A673 (cell line): ENCODE measurements at regions not wholly inside any gene's neighbourhood (a gene's known extent, or its start where the extent isn't known, plus 50 kb on each side); places are given as distances from the start of the nearest gene placed in this dataset.
"Not testable (repeated sequence)": the region's sequence is repeated elsewhere in the genome, so short reads cannot be mapped to it uniquely, and the experiment has no call there.

Source experiments
- BruUV-seq: library from RNA; stranded (reverse); fragments of 400-500 nt; replicated peaks from 2 replicates; lab custom pipeline; 2021; lab: Mats Ljungman, UMichigan
- CTCF ChIA-PET: fragments of 300-600 bp; sonication (Branson Sonifier 250); formaldehyde crosslinking; loops from one replicate; lab custom pipeline; 2022; ENCODE audit warnings: antibody characterized with exemption; lab: Charles Lee
- POLR2A ChIA-PET: fragments of 300-600 bp; sonication (Branson Sonifier 250); formaldehyde crosslinking; loops from one replicate; lab custom pipeline; 2022; ENCODE audit warnings: antibody characterized with exemption; ENCODE audit not compliant: low non-redundant PET; lab: Charles Lee
- DNase-seq: peaks from one replicate; pipeline ENCODE4 v3.0.0-alpha.2; 2015; ENCODE audit warnings: low spot score
- H3K27ac ChIP-seq: fragments of 200-600 bp; sonication (generic); 2 replicates; pipeline ENCODE4 v1.5.1; 2016; ENCODE audit warnings: mixed run types, low read depth, mild to moderate bottlenecking, mixed read lengths, antibody characterized with exemption, low read length; ENCODE audit not compliant: poor library complexity, severe bottlenecking
- H3K27me3 ChIP-seq: fragments of 200-600 bp; sonication (generic); replicated peaks from 2 replicates; pipeline ENCODE4 v1.6.1; 2017; ENCODE audit warnings: mixed run types, low read depth, mild to moderate bottlenecking, mixed read lengths, antibody characterized with exemption, low read length; ENCODE audit not compliant: insufficient read depth, poor library complexity
- H3K36me3 ChIP-seq: fragments of 200-600 bp; sonication (generic); 2 replicates; pipeline ENCODE4 v1.6.1; 2016; ENCODE audit warnings: mixed run types, mild to moderate bottlenecking, mixed read lengths, antibody characterized with exemption, low read length; ENCODE audit not compliant: insufficient read depth, poor library complexity, severe bottlenecking
- H3K4me1 ChIP-seq: fragments of 200-600 bp; sonication (generic); 2 replicates; pipeline ENCODE4 v1.6.1; 2017; ENCODE audit warnings: mixed run types, mild to moderate bottlenecking, mixed read lengths, antibody characterized with exemption, low read length; ENCODE audit not compliant: insufficient read depth, poor library complexity, severe bottlenecking
- H3K4me3 ChIP-seq: fragments of 200-600 bp; sonication (generic); 2 replicates; pipeline ENCODE4 v1.5.1; 2016; ENCODE audit warnings: low read depth, mixed run types, mild to moderate bottlenecking, mixed read lengths, low read length; ENCODE audit not compliant: poor library complexity, severe bottlenecking
- H3K9me3 ChIP-seq: fragments of 200-600 bp; sonication (generic); 2 replicates; pipeline ENCODE4 v1.6.1; 2016; ENCODE audit warnings: mixed run types, low read depth, mild to moderate bottlenecking, mixed read lengths, antibody characterized with exemption, low read length; ENCODE audit not compliant: poor library complexity, severe bottlenecking
- CTCF ChIP-seq: fragments of 300-800, 200-600 bp; sonication (generic); conservative IDR thresholded peaks from 2 replicates; pipeline ENCODE4 v1.5.1; 2017; ENCODE audit warnings: low read depth, mild to moderate bottlenecking, antibody characterized with exemption, low read length, moderate library complexity, mixed read lengths
- EZH2 ChIP-seq: fragments of 200-600 bp; sonication (generic); IDR thresholded peaks from 2 replicates; pipeline ENCODE4 v1.6.1; 2017; ENCODE audit warnings: borderline replicate concordance, low read depth, mild to moderate bottlenecking, mixed read lengths, antibody characterized with exemption, low read length; ENCODE audit not compliant: poor library complexity, severe bottlenecking
- intact Hi-C: fragments of 100-400 bp; cut with micrococcal nuclease; formaldehyde crosslinking; loops from one replicate; pipeline ENCODE4 v1.10.0; 2022; ENCODE audit not compliant: unreplicated experiment

GRCh38 chr10:6787091-6787490 lies 207.0 kb upstream of the PRKCQ start:
- Histone ChIP-seq H3K27me3 (no peaks in the 10 kb centered on the region), H3K4me3 (no peak overlapping the region), H3K36me3 (no peaks in the 10 kb centered on the region), H3K4me1 (peaks cover 47% of the 10 kb centered on the region), H3K9me3 (no peaks in the 10 kb centered on the region), H3K27ac (no peak overlapping the region)
- DNase-seq: no peak
- CTCF ChIA-PET: interaction anchor here (0.6 kb wide), 1 partner anchor 65 kb away, joined by 3 read pairs; no protein-coding TSS in a partner anchor
- POLR2A ChIA-PET: no interaction called here
- no peak for TF ChIP-seq EZH2
- no peak for TF ChIP-seq CTCF
- intact Hi-C loops: loop anchor here (10.0 kb wide), 2 partner anchors 128 to 628 kb away; partner anchors contain the start of gene SFMBT2
- no TSS peak for BruUV-seq

- Histone ChIP-seq H3K27me3 (no peaks in the 10 kb centered on the region), H3K27ac (no peak overlapping the region), H3K9me3 (no peaks in the 10 kb centered on the region), H3K4me3 (no peak overlapping the region), H3K36me3 (no peaks in the 10 kb centered on the region), H3K4me1 (peaks cover 44% of the 10 kb centered on the region)
- CTCF ChIA-PET: interaction anchor here (0.6 kb wide), 1 partner anchor 65 kb away, joined by 3 read pairs; no protein-coding TSS in a partner anchor
- POLR2A ChIA-PET: no interaction called here
- BruUV-seq: no TSS peak
- peak; percentile 81 for DNase-seq
- intact Hi-C loops: loop anchor here (10.0 kb wide), 2 partner anchors 128 to 628 kb away; partner anchors contain the start of gene SFMBT2
- TF ChIP-seq EZH2 (no peak), CTCF (peak; percentile 82)
These were observed 206.5 kb upstream of the PRKCQ start for GRCh38 chr10:6786579-6787031.

- peaks cover 37% of the 10 kb centered on the region for H3K4me1 ChIP-seq
- DNase-seq, H3K9me3 ChIP-seq, H3K36me3 ChIP-seq, BruUV-seq, H3K4me3 ChIP-seq, CTCF ChIA-PET, H3K27me3 ChIP-seq, POLR2A ChIA-PET, H3K27ac ChIP-seq: not testable (repeated sequence)
- intact Hi-C loops: loop anchor here (5.0 to 10.0 kb wide), 3 partner anchors 62 to 630 kb away; partner anchors contain the start of gene SFMBT2
These were observed 204.4 kb upstream of the PRKCQ start for GRCh38 chr10:6784429-6784828.

- intact Hi-C loops: loop anchor here (5.0 to 10.0 kb wide), 3 partner anchors 61 to 631 kb away; partner anchors contain the start of gene SFMBT2
- Histone ChIP-seq H3K27me3 (no peaks in the 10 kb centered on the region), H3K27ac (no peak overlapping the region), H3K36me3 (no peaks in the 10 kb centered on the region), H3K4me1 (peaks cover 30% of the 10 kb centered on the region), H3K4me3 (no peak overlapping the region), H3K9me3 (no peaks in the 10 kb centered on the region)
- ChIA-PET POLR2A (interaction anchor here (0.7 kb wide), 1 partner anchor 11 kb away, joined by 3 read pairs; no protein-coding TSS in a partner anchor), CTCF (no interaction called here)
- TF ChIP-seq EZH2 (no peak), CTCF (no peak)
- no TSS peak for BruUV-seq
- no peak for DNase-seq
These were observed 203.4 kb upstream of the PRKCQ start for GRCh38 chr10:6783471-6783870.
